ENCODE measurements at regions not wholly inside any gene's neighbourhood (a gene's known extent, or its start where the extent isn't known, plus 50 kb on each side); places are given as distances from the start of the nearest gene placed in this dataset.

GRCh38 chr10:62880162-62880561, 64.0 kb upstream of the EGR2 start:
- no peak overlapping the region for H3K4me3 ChIP-seq

GRCh38 chr10:62873866-62874265, 57.7 kb upstream of the EGR2 start:
- Histone ChIP-seq H3K36me3 (no peaks in the 10 kb centered on the region), H3K9me3 (no peaks in the 10 kb centered on the region), H3K4me3 (no peak overlapping the region), H3K4me1 (no peaks in the 10 kb centered on the region), H3K27me3 (peaks cover 0 to 6% of the 10 kb centered on the region in 2 donors), H3K27ac (no peak overlapping the region)
- ATAC-seq (no peak), DNase-seq (no peak)
- intact Hi-C loops (cut with DNase I), result no loop called here
- no peak for TF ChIP-seq CTCF (IDR thresholded peaks at IDR 0.05)

More at GRCh38 chr10:62880162-62880561, 64.0 kb upstream of the EGR2 start:
- H3K4me1 ChIP-seq, result no peaks in the 10 kb centered on the region
- H3K27me3 ChIP-seq, result peaks cover 0 to 16% of the 10 kb centered on the region in 2 donors
- H3K27ac ChIP-seq, result no peak overlapping the region
- DNase-seq, result no peak
- no peak for TF ChIP-seq CTCF (IDR thresholded peaks at IDR 0.05)
- ATAC-seq, result no peak
- intact Hi-C loops (cut with DNase I), result no loop called here
- H3K9me3 ChIP-seq, result no peaks in the 10 kb centered on the region
- no peaks in the 10 kb centered on the region for H3K36me3 ChIP-seq

- ATAC-seq (no peak), DNase-seq (no peak)
- Histone ChIP-seq H3K9me3 (no peaks in the 10 kb centered on the region), H3K27ac (no peak overlapping the region), H3K36me3 (no peaks in the 10 kb centered on the region), H3K4me1 (no peaks in the 10 kb centered on the region), H3K4me3 (no peak overlapping the region), H3K27me3 (peaks cover 0 to 6% of the 10 kb centered on the region in 2 donors)
- intact Hi-C loops (cut with DNase I), result no loop called here
- no peak for TF ChIP-seq CTCF (IDR thresholded peaks at IDR 0.05)
Measured at GRCh38 chr10:62870866-62871265, 54.7 kb upstream of the EGR2 start.

GRCh38 chr10:62869958-62870357, 53.8 kb upstream of the EGR2 start:
- Histone ChIP-seq H3K27me3 (peaks cover 0 to 6% of the 10 kb centered on the region in 2 donors), H3K4me1 (no peaks in the 10 kb centered on the region), H3K9me3 (no peaks in the 10 kb centered on the region), H3K36me3 (no peaks in the 10 kb centered on the region), H3K4me3 (no peak overlapping the region), H3K27ac (no peak overlapping the region)
- ATAC-seq (no peak), DNase-seq (no peak)
- intact Hi-C loops (cut with DNase I), result no loop called here
- TF ChIP-seq CTCF (IDR thresholded peaks at IDR 0.05), result no peak

- Histone ChIP-seq H3K36me3 (no peaks in the 10 kb centered on the region), H3K27me3 (no peaks in the 10 kb centered on the region), H3K4me1 (no peaks in the 10 kb centered on the region), H3K27ac (no peak overlapping the region), H3K4me3 (no peak overlapping the region), H3K9me3 (no peaks in the 10 kb centered on the region)
- TF ChIP-seq CTCF (IDR thresholded peaks at IDR 0.05), result no peak
- intact Hi-C loops (cut with DNase I), result no loop called here
- ATAC-seq, result no peak
- no peak for DNase-seq
Measured at GRCh38 chr10:62866941-62867340, 50.8 kb upstream of the EGR2 start.
